GM12864 (cell line): ENCODE measurements at regions not wholly inside any gene's neighbourhood (a gene's known extent, or its start where the extent isn't known, plus 50 kb on each side); places are given as distances from the start of the nearest gene placed in this dataset.
A peak's percentile ranks its signal among the peaks of the same experiment; 100 is the strongest.

Experiments
- DNase-seq: peaks from one replicate; pipeline ENCODE4 v3.0.0-alpha.2; 2011; ENCODE audit warnings: low read depth
- H3K4me3 ChIP-seq: 2 replicates; pipeline ENCODE4 v1.5.1; 2011; ENCODE audit warnings: mild to moderate bottlenecking, low read depth, low read length, control low read depth
- CTCF ChIP-seq: IDR thresholded peaks from 2 replicates; pipeline ENCODE4 v1.5.1; 2011; ENCODE audit warnings: low read depth, mild to moderate bottlenecking, moderate library complexity, low read length, control low read depth, inconsistent platforms; ENCODE audit errors: missing control alignments

GRCh38 chr14:97441740-97442362 lies 644.7 kb downstream of the VRK1 start:
- no peak for TF ChIP-seq CTCF
- no peak overlapping the region for H3K4me3 ChIP-seq
- no peak for DNase-seq

- TF ChIP-seq CTCF, result no peak
- H3K4me3 ChIP-seq, result no peak overlapping the region
- no peak for DNase-seq
Observed at GRCh38 chr14:97442363-97442762, 645.2 kb downstream of the VRK1 start.

GRCh38 chr14:97443412-97443811 lies 646.2 kb downstream of the VRK1 start:
- no peak overlapping the region for H3K4me3 ChIP-seq
- no peak for DNase-seq
- no peak for TF ChIP-seq CTCF

GRCh38 chr14:97444248-97444647 lies 647.1 kb downstream of the VRK1 start:
- no peak for DNase-seq
- no peak overlapping the region for H3K4me3 ChIP-seq
- TF ChIP-seq CTCF, result no peak

GRCh38 chr14:97445367-97445766 lies 648.2 kb downstream of the VRK1 start:
- H3K4me3 ChIP-seq, result no peak overlapping the region
- no peak for TF ChIP-seq CTCF
- DNase-seq, result no peak

GRCh38 chr14:97446087-97446486 lies 648.9 kb downstream of the VRK1 start:
- DNase-seq, result no peak
- no peak overlapping the region for H3K4me3 ChIP-seq
- TF ChIP-seq CTCF, result peak; percentile 32

- TF ChIP-seq CTCF, result no peak
- no peak overlapping the region for H3K4me3 ChIP-seq
- no peak for DNase-seq
Observed at GRCh38 chr14:97452314-97452713, 655.1 kb downstream of the VRK1 start.
